ENCODE measurements at regions not wholly inside any gene's neighbourhood (a gene's known extent, or its start where the extent isn't known, plus 50 kb on each side); places are given as distances from the start of the nearest gene placed in this dataset.

GRCh38 chr2:235160281-235160810 lies 208.5 kb downstream of the SH3BP4 start:
- Histone ChIP-seq H3K27me3 (replicated peaks; ENCODE audit: control insufficient read depth, insufficient read depth, low read length) (no peaks in the 10 kb centered on the region), H3K4me3 (ENCODE audit: low read depth, low read length) (no peak overlapping the region), H3K4me1 (no peaks in the 10 kb centered on the region), H3K9me3 (no peaks in the 10 kb centered on the region), H3K36me3 (ENCODE audit: control insufficient read depth, insufficient read depth, low read length) (no peaks in the 10 kb centered on the region)
- Mint-ChIP-seq H3K27me3 (ENCODE audit: insufficient read depth, unreplicated experiment) (no peaks in the 10 kb centered on the region), H3K36me3 (ENCODE audit: insufficient read depth, unreplicated experiment) (no peaks in the 10 kb centered on the region), H3K9me3 (ENCODE audit: unreplicated experiment) (peaks cover 11% of the 10 kb centered on the region), H3K27ac (ENCODE audit: unreplicated experiment) (no peak overlapping the region), H3K4me1 (ENCODE audit: low read depth, unreplicated experiment) (no peaks in the 10 kb centered on the region), H3K4me3 (ENCODE audit: unreplicated experiment) (no peak overlapping the region)
- no peak for TF ChIP-seq CTCF (IDR thresholded peaks at IDR 0.05; ENCODE audit: insufficient read depth in 1 of 2, low read depth in 1 of 2, low read length in 1 of 2, severe bottlenecking in 1 of 2, unreplicated experiment in 1 of 2)
- DNase-seq: no peak
- ChIA-PET CTCF (no interaction called here), POLR2A (no interaction called here)
- intact Hi-C loops (cut with micrococcal nuclease; ENCODE audit: unreplicated experiment): no loop called here
- no TSS peak for BruUV-seq (replicated peaks)

DNA sequence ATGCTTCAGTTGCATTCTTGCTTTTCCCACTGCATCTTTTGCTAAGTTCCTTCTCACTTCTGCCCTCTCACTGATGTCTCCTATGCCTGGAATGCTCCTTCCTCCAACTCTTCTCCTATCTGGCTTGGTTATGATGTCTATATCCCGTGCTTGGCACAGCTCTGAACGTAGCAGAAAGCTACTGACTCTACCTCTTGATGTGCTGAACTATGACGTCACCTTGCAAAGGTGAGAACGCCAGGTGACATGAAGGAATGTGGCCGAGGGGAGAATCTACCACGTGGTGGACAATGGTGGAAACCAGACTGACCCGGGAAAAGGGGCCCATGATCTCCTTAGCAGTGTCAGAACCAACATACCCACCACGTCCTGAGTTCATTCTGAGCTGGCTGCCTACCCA lies 209.7 kb downstream of the SH3BP4 start:
- CTCF ChIA-PET: no interaction called here
- H3K27me3 ChIP-seq (replicated peaks; ENCODE audit: control insufficient read depth, insufficient read depth, low read length): no peaks in the 10 kb centered on the region

GRCh38 chr2:235162082-235162836 lies 210.4 kb downstream of the SH3BP4 start:
- no peaks in the 10 kb centered on the region for H3K27me3 Mint-ChIP-seq (ENCODE audit: insufficient read depth, unreplicated experiment)
- no peak for TF ChIP-seq CTCF (IDR thresholded peaks at IDR 0.05; ENCODE audit: insufficient read depth in 1 of 2, low read depth in 1 of 2, low read length in 1 of 2, severe bottlenecking in 1 of 2, unreplicated experiment in 1 of 2)
- no peak overlapping the region for H3K4me3 Mint-ChIP-seq (ENCODE audit: unreplicated experiment)
- H3K9me3 ChIP-seq: no peaks in the 10 kb centered on the region
- ChIA-PET POLR2A (no interaction called here), CTCF (no interaction called here)
- H3K4me3 ChIP-seq (ENCODE audit: low read depth, low read length): no peak overlapping the region
- no peaks in the 10 kb centered on the region for H3K4me1 Mint-ChIP-seq (ENCODE audit: low read depth, unreplicated experiment)
- peaks cover 11% of the 10 kb centered on the region for H3K9me3 Mint-ChIP-seq (ENCODE audit: unreplicated experiment)
- no peaks in the 10 kb centered on the region for H3K36me3 Mint-ChIP-seq (ENCODE audit: insufficient read depth, unreplicated experiment)
- H3K27ac Mint-ChIP-seq (ENCODE audit: unreplicated experiment): no peak overlapping the region
- H3K36me3 ChIP-seq (ENCODE audit: control insufficient read depth, insufficient read depth, low read length): no peaks in the 10 kb centered on the region
- no peaks in the 10 kb centered on the region for H3K4me1 ChIP-seq
- no peaks in the 10 kb centered on the region for H3K27me3 ChIP-seq (replicated peaks; ENCODE audit: control insufficient read depth, insufficient read depth, low read length)
- BruUV-seq (replicated peaks): no TSS peak
- no peak for DNase-seq
- intact Hi-C loops (cut with micrococcal nuclease; ENCODE audit: unreplicated experiment): no loop called here

More for the DNA sequence above, 209.7 kb downstream of the SH3BP4 start:
- no peak for DNase-seq
- H3K4me3 ChIP-seq (ENCODE audit: low read depth, low read length): no peak overlapping the region
- intact Hi-C loops (cut with micrococcal nuclease; ENCODE audit: unreplicated experiment): no loop called here
- POLR2A ChIA-PET: no interaction called here
- Mint-ChIP-seq H3K27ac (ENCODE audit: unreplicated experiment) (no peak overlapping the region), H3K4me3 (ENCODE audit: unreplicated experiment) (no peak overlapping the region), H3K36me3 (ENCODE audit: insufficient read depth, unreplicated experiment) (no peaks in the 10 kb centered on the region), H3K9me3 (ENCODE audit: unreplicated experiment) (peaks cover 11% of the 10 kb centered on the region), H3K4me1 (ENCODE audit: low read depth, unreplicated experiment) (no peaks in the 10 kb centered on the region), H3K27me3 (ENCODE audit: insufficient read depth, unreplicated experiment) (no peaks in the 10 kb centered on the region)
- no peaks in the 10 kb centered on the region for H3K36me3 ChIP-seq (ENCODE audit: control insufficient read depth, insufficient read depth, low read length)
- no peaks in the 10 kb centered on the region for H3K9me3 ChIP-seq
- no peak for TF ChIP-seq CTCF (IDR thresholded peaks at IDR 0.05; ENCODE audit: insufficient read depth in 1 of 2, low read depth in 1 of 2, low read length in 1 of 2, severe bottlenecking in 1 of 2, unreplicated experiment in 1 of 2)
- BruUV-seq (replicated peaks): no TSS peak
- no peaks in the 10 kb centered on the region for H3K4me1 ChIP-seq
